Esophagus (tissue), 2 donors: ENCODE measurements at regions not wholly inside any gene's neighbourhood (a gene's known extent, or its start where the extent isn't known, plus 50 kb on each side); places are given as distances from the start of the nearest gene placed in this dataset.

Experiments used
- H3K27ac ChIP-seq, 2 donors: one replicate each; pipeline ENCODE4 v1.5.1; 2013; ENCODE audit warnings: low read depth in 2 of 2, mild to moderate bottlenecking in 2 of 2, inconsistent platforms in 1 of 2, low read length in 1 of 2, moderate library complexity in 1 of 2
- H3K27me3 ChIP-seq, 2 donors: one replicate each; pipeline ENCODE4 v1.6.1; 2013; ENCODE audit warnings: low read length in 2 of 2, control low read depth in 1 of 2, mild to moderate bottlenecking in 1 of 2; ENCODE audit not compliant: insufficient read depth in 2 of 2, control insufficient read depth in 1 of 2
- H3K36me3 ChIP-seq, 2 donors: one replicate each; pipeline ENCODE4 v1.6.1; 2013; ENCODE audit warnings: low read length in 1 of 2; ENCODE audit not compliant: control insufficient read depth in 2 of 2, insufficient read depth in 2 of 2
- H3K4me1 ChIP-seq, 2 donors: one replicate each; pipeline ENCODE4 v1.6.1; 2013; ENCODE audit warnings: low read length in 1 of 2; ENCODE audit not compliant: control insufficient read depth in 2 of 2, insufficient read depth in 2 of 2
- H3K4me3 ChIP-seq, 2 donors: one replicate each; pipeline ENCODE4 v1.5.1; 2013; ENCODE audit warnings: low read length in 2 of 2, mild to moderate bottlenecking in 2 of 2, low read depth in 1 of 2, moderate library complexity in 1 of 2
- H3K9me3 ChIP-seq, 2 donors: one replicate each; pipeline ENCODE4 v1.6.1; 2013; ENCODE audit warnings: mild to moderate bottlenecking in 2 of 2, low read depth in 1 of 2, low read length in 1 of 2, moderate library complexity in 1 of 2; ENCODE audit not compliant: control insufficient read depth in 2 of 2, insufficient read depth in 1 of 2
- WGBS, 2 donors: extraction: QIAGEN DNeasy Blood & Tissue Kit; methylation state at CpG; one replicate each; pipeline ENCODE4 v1.1.7; 2013; 5-methylcytosine and 5-hydroxymethylcytosine counted together
- donor health status: healthy with polysubstance abuse.
- donor health status: Bipolar disorder and iron deficiency.

DNA sequence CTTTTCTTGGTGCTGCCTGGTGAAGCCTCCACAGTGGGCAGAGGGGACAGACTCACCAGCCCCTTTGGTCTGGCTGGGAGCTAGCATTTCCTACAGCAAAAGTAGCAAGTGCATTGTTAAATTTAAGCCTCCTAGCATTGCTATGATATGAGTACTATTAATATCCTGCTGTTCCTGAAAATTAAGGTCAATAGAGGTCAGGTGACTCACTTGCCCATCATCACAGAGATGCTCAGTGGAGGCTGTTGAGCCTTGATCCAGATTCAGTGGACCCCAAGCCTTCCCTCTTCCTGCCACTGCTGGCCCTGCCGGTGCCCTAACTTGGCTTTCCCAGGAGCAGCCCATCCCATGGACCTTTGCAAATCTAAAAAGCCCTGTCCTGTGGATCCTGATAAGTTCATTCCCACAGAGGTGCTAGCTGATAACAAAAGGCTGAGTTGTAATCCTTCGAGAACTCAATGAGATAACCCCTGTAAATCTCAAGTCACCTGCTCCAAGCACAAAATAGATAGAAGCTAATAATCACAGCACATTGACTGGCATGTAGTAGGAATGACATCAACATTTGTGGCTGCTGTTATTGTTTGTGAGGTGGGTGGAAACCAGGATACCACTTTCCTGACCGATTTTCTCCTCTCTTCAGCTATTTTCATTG is 84.4 kb downstream of the THNSL2 start:
- WGBS, 2 donors = 62 to 70% methylated on average over 3 of the region's 3 CpGs
- Histone ChIP-seq H3K9me3 (no peaks in the 10 kb centered on the region), H3K4me1 (peaks cover 0 to 5% of the 10 kb centered on the region in 2 donors), H3K27ac (no peak overlapping the region), H3K27me3 (peaks cover 8 to 9% of the 10 kb centered on the region in 2 donors), H3K36me3 (no peaks in the 10 kb centered on the region), H3K4me3 (no peak overlapping the region)

DNA sequence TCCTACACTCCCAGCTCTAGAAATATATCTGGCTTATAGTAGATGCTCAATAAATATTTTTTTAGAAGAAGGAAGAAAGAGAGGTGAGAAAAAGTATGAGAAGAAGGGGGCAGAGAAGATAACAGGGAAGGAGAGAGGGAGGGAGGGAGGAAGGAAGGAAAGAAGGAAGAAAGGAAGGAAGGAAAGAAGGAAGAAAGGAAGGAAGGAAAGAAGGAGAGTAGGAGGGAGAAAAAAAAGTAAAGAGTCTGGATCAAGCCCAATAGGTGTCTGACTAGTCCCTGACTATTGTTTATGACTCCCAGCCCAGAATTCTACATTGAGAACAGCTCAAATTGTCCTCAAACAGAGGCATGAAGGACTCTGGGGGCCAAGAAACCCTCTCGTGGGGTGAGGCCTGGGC is 83.9 kb downstream of the THNSL2 start:
- WGBS, 2 donors = 83 to 85% methylated on average over 1 of the region's 1 CpG

GRCh38 chr2:88253375-88253774 is 83.2 kb downstream of the THNSL2 start:
- Histone ChIP-seq H3K27me3 (peaks cover 4 to 8% of the 10 kb centered on the region in 2 donors), H3K9me3 (no peaks in the 10 kb centered on the region), H3K36me3 (no peaks in the 10 kb centered on the region), H3K27ac (no peak overlapping the region), H3K4me1 (peaks cover 0 to 2% of the 10 kb centered on the region in 2 donors), H3K4me3 (no peak overlapping the region)
- WGBS, 2 donors = 92 to 94% methylated on average over 7 of the region's 7 CpGs

More for the DNA sequence above, 83.9 kb downstream of the THNSL2 start:
- Histone ChIP-seq H3K4me1 (peaks cover 0 to 2% of the 10 kb centered on the region in 2 donors), H3K27ac (no peak overlapping the region), H3K27me3 (peaks cover 8 to 9% of the 10 kb centered on the region in 2 donors), H3K4me3 (no peak overlapping the region), H3K9me3 (no peaks in the 10 kb centered on the region), H3K36me3 (no peaks in the 10 kb centered on the region)

DNA sequence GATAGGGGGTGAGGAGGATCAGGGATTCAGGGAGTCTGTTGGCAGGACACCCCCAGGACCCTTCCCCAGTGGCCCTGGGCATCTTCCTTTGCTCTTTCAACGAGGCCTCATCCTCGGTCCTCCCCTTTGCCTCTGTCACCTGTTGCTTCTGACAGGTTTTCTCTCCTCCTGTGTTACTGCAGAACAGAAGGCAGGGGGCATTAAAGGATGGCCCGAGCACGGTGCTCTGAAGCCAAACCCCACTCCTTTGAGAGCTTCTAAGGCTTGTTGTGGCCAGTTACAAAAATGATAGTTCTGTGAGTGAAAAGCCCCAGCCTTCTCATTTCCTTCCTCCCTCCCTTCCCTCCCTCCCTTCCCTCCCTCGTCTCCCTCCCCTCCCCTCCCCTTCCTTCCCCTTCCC is 82.5 kb downstream of the THNSL2 start:
- peaks cover 3 to 8% of the 10 kb centered on the region in 2 donors for H3K27me3 ChIP-seq
- H3K36me3 ChIP-seq = no peaks in the 10 kb centered on the region
- 62 to 64% methylated on average over 5 of the region's 5 CpGs for WGBS, 2 donors
- no peak overlapping the region for H3K4me3 ChIP-seq
- H3K9me3 ChIP-seq = no peaks in the 10 kb centered on the region
- H3K27ac ChIP-seq = no peak overlapping the region
- peaks cover 0 to 2% of the 10 kb centered on the region in 2 donors for H3K4me1 ChIP-seq

DNA sequence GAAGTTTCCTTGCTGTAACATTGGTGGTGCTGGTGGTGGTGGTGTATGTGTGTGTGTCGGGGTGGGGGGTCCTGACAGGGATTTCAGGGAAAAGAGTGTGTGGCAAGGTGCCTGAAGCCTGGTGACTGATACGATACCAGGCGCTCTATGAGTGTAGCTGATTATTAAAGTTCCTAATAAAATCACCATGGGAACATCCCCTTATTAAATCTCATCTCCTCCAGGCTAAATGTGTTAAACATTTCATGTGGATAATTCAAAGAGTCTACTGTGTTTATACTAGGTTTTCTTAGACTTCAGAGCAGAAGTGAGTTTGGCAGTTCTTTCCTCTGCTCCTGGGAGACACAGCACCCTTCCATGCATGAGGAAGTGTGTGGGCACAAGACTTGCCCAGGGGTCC is 82.0 kb downstream of the THNSL2 start:
- H3K27ac ChIP-seq = no peak overlapping the region
- WGBS, 2 donors = 87 to 95% methylated on average over 3 of the region's 3 CpGs
- H3K4me1 ChIP-seq = no peaks in the 10 kb centered on the region
- no peaks in the 10 kb centered on the region for H3K9me3 ChIP-seq
- no peaks in the 10 kb centered on the region for H3K36me3 ChIP-seq
- H3K27me3 ChIP-seq = peaks cover 3 to 8% of the 10 kb centered on the region in 2 donors
- H3K4me3 ChIP-seq = no peak overlapping the region

- 56 to 74% methylated on average over 4 of the region's 4 CpGs for WGBS, 2 donors
- Histone ChIP-seq H3K4me3 (no peak overlapping the region), H3K27ac (no peak overlapping the region), H3K36me3 (no peaks in the 10 kb centered on the region), H3K27me3 (peaks cover 3 to 6% of the 10 kb centered on the region in 2 donors), H3K4me1 (no peaks in the 10 kb centered on the region), H3K9me3 (no peaks in the 10 kb centered on the region)
Observed at GRCh38 chr2:88250404-88250803, 80.3 kb downstream of the THNSL2 start.

- Histone ChIP-seq H3K27ac (no peak overlapping the region), H3K27me3 (peaks cover 0 to 3% of the 10 kb centered on the region in 2 donors), H3K36me3 (no peaks in the 10 kb centered on the region), H3K4me1 (no peaks in the 10 kb centered on the region), H3K9me3 (no peaks in the 10 kb centered on the region), H3K4me3 (no peak overlapping the region)
- WGBS, 2 donors = 77 to 80% methylated on average over 5 of the region's 5 CpGs
Observed at GRCh38 chr2:88248280-88248828, 78.2 kb downstream of the THNSL2 start.

GRCh38 chr2:88247531-88247930 is 77.4 kb downstream of the THNSL2 start:
- H3K36me3 ChIP-seq = no peaks in the 10 kb centered on the region
- no peaks in the 10 kb centered on the region for H3K9me3 ChIP-seq
- 74% methylated on average over 6 of the region's 6 CpGs for WGBS, 2 donors
- H3K4me1 ChIP-seq = no peaks in the 10 kb centered on the region
- no peak overlapping the region for H3K4me3 ChIP-seq
- H3K27me3 ChIP-seq = peaks cover 0 to 3% of the 10 kb centered on the region in 2 donors
- no peak overlapping the region for H3K27ac ChIP-seq

DNA sequence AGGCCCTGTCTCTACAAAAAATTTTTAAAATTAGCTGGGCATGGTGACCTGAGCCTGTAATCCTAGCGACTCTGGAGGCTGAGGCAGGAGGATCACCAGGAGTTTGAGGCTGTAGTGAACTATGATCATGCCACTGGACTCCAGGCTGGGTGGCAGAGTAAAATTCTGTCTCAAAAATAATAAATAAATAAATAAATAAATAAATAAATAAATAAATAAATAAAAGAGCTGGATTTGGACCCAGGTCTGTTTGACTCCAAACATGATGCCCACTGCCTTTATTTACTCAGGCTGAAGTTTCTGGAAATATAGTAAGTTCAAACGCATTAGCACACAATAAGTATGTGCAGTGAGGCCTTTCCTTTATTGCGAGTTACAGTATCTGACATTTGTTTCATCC is 75.0 kb downstream of the THNSL2 start:
- no peaks in the 10 kb centered on the region for H3K27me3 ChIP-seq
- WGBS, 2 donors = 87 to 95% methylated on average over 3 of the region's 3 CpGs
- no peaks in the 10 kb centered on the region for H3K36me3 ChIP-seq
- no peak overlapping the region for H3K4me3 ChIP-seq
- H3K27ac ChIP-seq = no peak overlapping the region
- H3K4me1 ChIP-seq = no peaks in the 10 kb centered on the region
- H3K9me3 ChIP-seq = no peaks in the 10 kb centered on the region

DNA sequence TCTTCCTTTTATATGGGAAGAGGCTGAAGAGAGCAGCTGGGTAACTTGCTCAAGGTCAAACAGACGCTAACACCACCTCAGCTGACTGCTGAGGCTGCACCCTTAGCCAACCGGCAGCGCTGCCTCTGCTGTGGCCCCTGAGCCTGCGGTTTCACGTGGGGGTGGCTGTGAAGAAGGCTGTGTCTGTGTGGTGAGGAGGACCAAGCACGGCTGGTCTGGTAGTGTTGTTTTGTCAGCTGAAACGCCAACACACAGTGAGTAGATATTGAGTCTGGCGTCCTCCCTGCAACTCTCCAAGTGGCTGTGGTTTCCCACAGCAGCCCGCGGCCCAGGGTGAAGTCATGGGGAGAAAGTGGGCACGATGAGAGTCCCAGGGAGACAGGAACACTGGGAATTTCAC is 69.6 kb downstream of the THNSL2 start:
- Histone ChIP-seq H3K36me3 (no peaks in the 10 kb centered on the region), H3K27me3 (no peaks in the 10 kb centered on the region), H3K9me3 (no peaks in the 10 kb centered on the region), H3K4me1 (no peaks in the 10 kb centered on the region), H3K27ac (no peak overlapping the region), H3K4me3 (no peak overlapping the region)
- WGBS, 2 donors = 76 to 88% methylated on average over 11 of the region's 11 CpGs
